ENCODE measurements at regions not wholly inside any gene's neighbourhood (a gene's known extent, or its start where the extent isn't known, plus 50 kb on each side); places are given as distances from the start of the nearest gene placed in this dataset.

- DNase-seq, result no peak
- WGBS, 5 donors, result 69 to 76% (median 71%) methylated on average over 5 of the region's 5 CpGs
- intact Hi-C loops (cut with DNase I; ENCODE audit: low total_unique reads), result no loop called here
- Histone ChIP-seq H3K27me3 (replicated peaks in 1 of 7) (no peaks in the 10 kb centered on the region), H3K36me3 (no peaks in the 10 kb centered on the region), H3K9me3 (peaks cover 0 to 25% (median 6%) of the 10 kb centered on the region in 8 donors), H3K4me1 (no peaks in the 10 kb centered on the region), H3K4me3 (no peak overlapping the region), H3K27ac (no peak overlapping the region)
- TF ChIP-seq POLR2A (IDR thresholded peaks at IDR 0.05) (no peak), POLR2AphosphoS5 (IDR thresholded peaks at IDR 0.05) (no peak)
- TF ChIP-seq, protein P1, sequence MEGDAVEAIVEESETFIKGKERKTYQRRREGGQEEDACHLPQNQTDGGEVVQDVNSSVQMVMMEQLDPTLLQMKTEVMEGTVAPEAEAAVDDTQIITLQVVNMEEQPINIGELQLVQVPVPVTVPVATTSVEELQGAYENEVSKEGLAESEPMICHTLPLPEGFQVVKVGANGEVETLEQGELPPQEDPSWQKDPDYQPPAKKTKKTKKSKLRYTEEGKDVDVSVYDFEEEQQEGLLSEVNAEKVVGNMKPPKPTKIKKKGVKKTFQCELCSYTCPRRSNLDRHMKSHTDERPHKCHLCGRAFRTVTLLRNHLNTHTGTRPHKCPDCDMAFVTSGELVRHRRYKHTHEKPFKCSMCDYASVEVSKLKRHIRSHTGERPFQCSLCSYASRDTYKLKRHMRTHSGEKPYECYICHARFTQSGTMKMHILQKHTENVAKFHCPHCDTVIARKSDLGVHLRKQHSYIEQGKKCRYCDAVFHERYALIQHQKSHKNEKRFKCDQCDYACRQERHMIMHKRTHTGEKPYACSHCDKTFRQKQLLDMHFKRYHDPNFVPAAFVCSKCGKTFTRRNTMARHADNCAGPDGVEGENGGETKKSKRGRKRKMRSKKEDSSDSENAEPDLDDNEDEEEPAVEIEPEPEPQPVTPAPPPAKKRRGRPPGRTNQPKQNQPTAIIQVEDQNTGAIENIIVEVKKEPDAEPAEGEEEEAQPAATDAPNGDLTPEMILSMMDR (IDR thresholded peaks at IDR 0.05 in 8 of 11, conservative IDR thresholded peaks at IDR 0.05 in 3 of 11), result no peak
These were observed 351.9 kb downstream of the CDH2 start for GRCh38 chr18:27824841-27825681.

GRCh38 chr18:27824275-27824674 lies 352.7 kb downstream of the CDH2 start:
- no peak overlapping the region for H3K4me3 ChIP-seq
- H3K27ac ChIP-seq, result no peak overlapping the region
- TF ChIP-seq, protein P1 (IDR thresholded peaks at IDR 0.05 in 8 of 11, conservative IDR thresholded peaks at IDR 0.05 in 3 of 11), result no peak
- H3K27me3 ChIP-seq (replicated peaks in 1 of 7), result no peaks in the 10 kb centered on the region
- WGBS, 5 donors, result 78 to 88% (median 80%) methylated on average over 4 of the region's 4 CpGs
- peaks cover 0 to 18% (median 4%) of the 10 kb centered on the region in 8 donors for H3K9me3 ChIP-seq
- no peak for DNase-seq
- no peaks in the 10 kb centered on the region for H3K36me3 ChIP-seq
- intact Hi-C loops (cut with DNase I; ENCODE audit: low total_unique reads), result no loop called here
- H3K4me1 ChIP-seq, result no peaks in the 10 kb centered on the region

DNA sequence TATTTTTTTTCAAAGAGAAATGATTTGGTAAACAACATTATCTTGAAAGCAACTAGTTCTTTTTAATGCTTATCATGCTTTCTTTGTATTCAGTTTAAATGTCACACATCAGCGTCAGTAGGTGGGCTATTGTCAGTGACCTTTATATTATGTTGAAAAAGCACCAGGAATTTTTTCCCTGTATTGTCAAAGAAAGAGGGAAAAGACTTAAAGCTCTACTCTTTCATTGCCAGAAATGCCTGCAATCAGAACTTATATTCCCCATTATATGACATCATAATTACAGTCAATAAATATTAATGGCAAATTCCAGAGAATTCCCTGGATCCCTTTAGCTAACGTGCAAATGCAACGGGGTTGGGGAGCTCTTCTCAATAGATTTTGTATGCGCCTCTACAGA lies 353.9 kb downstream of the CDH2 start:
- no peak overlapping the region for H3K4me3 ChIP-seq
- H3K27me3 ChIP-seq (replicated peaks in 1 of 7), result no peaks in the 10 kb centered on the region
- no peak overlapping the region for H3K27ac ChIP-seq
- H3K9me3 ChIP-seq, result peaks cover 0 to 16% (median 4%) of the 10 kb centered on the region in 8 donors
- H3K36me3 ChIP-seq, result no peaks in the 10 kb centered on the region
- 83 to 87% (median 86%) methylated on average over 4 of the region's 4 CpGs for WGBS, 5 donors
- TF ChIP-seq, protein P1 (IDR thresholded peaks at IDR 0.05 in 8 of 11, conservative IDR thresholded peaks at IDR 0.05 in 3 of 11), result no peak
- no peak for TF ChIP-seq POLR2A (IDR thresholded peaks at IDR 0.05)
- no peak for TF ChIP-seq POLR2AphosphoS5 (IDR thresholded peaks at IDR 0.05)
- no peak for DNase-seq
- intact Hi-C loops (cut with DNase I; ENCODE audit: low total_unique reads), result no loop called here
- H3K4me1 ChIP-seq, result no peaks in the 10 kb centered on the region

- WGBS, 5 donors, result 28 to 59% (median 48%) methylated on average over 1 of the region's 1 CpG
- Histone ChIP-seq H3K9me3 (peaks cover 0 to 11% (median 0%) of the 10 kb centered on the region in 8 donors), H3K4me3 (no peak overlapping the region), H3K36me3 (no peaks in the 10 kb centered on the region), H3K27me3 (replicated peaks in 1 of 7) (no peaks in the 10 kb centered on the region), H3K27ac (no peak overlapping the region), H3K4me1 (no peaks in the 10 kb centered on the region)
- no peak for DNase-seq
- TF ChIP-seq POLR2AphosphoS5 (IDR thresholded peaks at IDR 0.05), result no peak
- TF ChIP-seq, protein P1 (IDR thresholded peaks at IDR 0.05 in 8 of 11, conservative IDR thresholded peaks at IDR 0.05 in 3 of 11), result no peak
- TF ChIP-seq POLR2A (IDR thresholded peaks at IDR 0.05), result no peak
- intact Hi-C loops (cut with DNase I; ENCODE audit: low total_unique reads), result no loop called here
These were observed 368.2 kb downstream of the CDH2 start for GRCh38 chr18:27808683-27809082.

Measured in spleen (tissue), 11 donors.